Upper lobe of right lung (tissue), 1 donor: ENCODE measurements at regions not wholly inside any gene's neighbourhood (a gene's known extent, or its start where the extent isn't known, plus 50 kb on each side); places are given as distances from the start of the nearest gene placed in this dataset.

Experiments
- ATAC-seq: fragments of 200-7000 bp; cut with Tn5 transposase; one replicate; pipeline ENCODE4 v1.9.1; 2020; ENCODE audit warnings: mild to moderate bottlenecking, moderate library complexity
- DNase-seq: peaks from one replicate; pipeline ENCODE4 v3.0.0-alpha.2; 2020
- H3K27ac ChIP-seq: fragments of 200-600 bp; one replicate; pipeline ENCODE4 v1.8.0; 2022
- H3K27me3 ChIP-seq: fragments of 200-600 bp; one replicate; pipeline ENCODE4 v1.8.0; 2022; ENCODE audit warnings: mild to moderate bottlenecking
- H3K36me3 ChIP-seq: fragments of 200-600 bp; one replicate; pipeline ENCODE4 v1.8.0; 2022
- H3K4me1 ChIP-seq: fragments of 200-600 bp; one replicate; pipeline ENCODE4 v1.8.0; 2022
- H3K4me3 ChIP-seq: fragments of 200-600 bp; one replicate; pipeline ENCODE4 v1.8.0; 2022; ENCODE audit warnings: mild to moderate bottlenecking
- H3K9me3 ChIP-seq: fragments of 200-600 bp; one replicate; pipeline ENCODE4 v1.8.0; 2022
- intact Hi-C: fragments of 100-400 bp; cut with DNase I; formaldehyde crosslinking; loops from one replicate; pipeline ENCODE4 v1.11.0; 2022
- TF ChIP-seq, protein P1 (sequence below): fragments of 200-600 bp; IDR thresholded peaks from one replicate; pipeline ENCODE4 v1.8.0; 2022; ENCODE audit warnings: antibody characterized with exemption
- donor health status: DM: no; HTN: yes; CAD: no; lungs with severe emphysema.

DNA sequence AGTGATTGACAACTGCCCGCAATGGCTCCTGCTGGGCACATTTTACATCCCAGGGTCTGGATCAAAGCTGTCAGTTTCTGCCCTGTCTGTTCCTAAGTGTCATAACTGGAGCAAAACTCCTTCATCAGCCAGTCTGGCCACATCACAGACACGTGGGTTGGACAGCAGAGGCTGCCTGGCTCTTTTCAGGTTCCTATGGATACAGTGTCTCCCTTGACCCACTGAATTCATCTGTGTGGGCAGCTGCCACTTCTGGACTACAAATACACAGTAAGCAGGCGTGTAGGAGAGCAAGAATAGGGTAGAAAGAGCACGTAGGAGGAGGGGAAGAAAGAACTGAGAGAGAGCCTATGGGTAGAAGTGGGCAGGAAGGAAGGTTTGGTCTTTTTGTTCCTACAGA, 238.0 kb downstream of the ENC1 start:
- Histone ChIP-seq H3K27ac (no peak overlapping the region), H3K36me3 (no peaks in the 10 kb centered on the region), H3K4me1 (no peaks in the 10 kb centered on the region), H3K9me3 (no peaks in the 10 kb centered on the region), H3K4me3 (no peak overlapping the region), H3K27me3 (no peaks in the 10 kb centered on the region)
- ATAC-seq = peak; percentile 95
- TF ChIP-seq, protein P1, sequence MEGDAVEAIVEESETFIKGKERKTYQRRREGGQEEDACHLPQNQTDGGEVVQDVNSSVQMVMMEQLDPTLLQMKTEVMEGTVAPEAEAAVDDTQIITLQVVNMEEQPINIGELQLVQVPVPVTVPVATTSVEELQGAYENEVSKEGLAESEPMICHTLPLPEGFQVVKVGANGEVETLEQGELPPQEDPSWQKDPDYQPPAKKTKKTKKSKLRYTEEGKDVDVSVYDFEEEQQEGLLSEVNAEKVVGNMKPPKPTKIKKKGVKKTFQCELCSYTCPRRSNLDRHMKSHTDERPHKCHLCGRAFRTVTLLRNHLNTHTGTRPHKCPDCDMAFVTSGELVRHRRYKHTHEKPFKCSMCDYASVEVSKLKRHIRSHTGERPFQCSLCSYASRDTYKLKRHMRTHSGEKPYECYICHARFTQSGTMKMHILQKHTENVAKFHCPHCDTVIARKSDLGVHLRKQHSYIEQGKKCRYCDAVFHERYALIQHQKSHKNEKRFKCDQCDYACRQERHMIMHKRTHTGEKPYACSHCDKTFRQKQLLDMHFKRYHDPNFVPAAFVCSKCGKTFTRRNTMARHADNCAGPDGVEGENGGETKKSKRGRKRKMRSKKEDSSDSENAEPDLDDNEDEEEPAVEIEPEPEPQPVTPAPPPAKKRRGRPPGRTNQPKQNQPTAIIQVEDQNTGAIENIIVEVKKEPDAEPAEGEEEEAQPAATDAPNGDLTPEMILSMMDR = no peak
- intact Hi-C loops = no loop called here
- DNase-seq = peak; percentile 72

DNA sequence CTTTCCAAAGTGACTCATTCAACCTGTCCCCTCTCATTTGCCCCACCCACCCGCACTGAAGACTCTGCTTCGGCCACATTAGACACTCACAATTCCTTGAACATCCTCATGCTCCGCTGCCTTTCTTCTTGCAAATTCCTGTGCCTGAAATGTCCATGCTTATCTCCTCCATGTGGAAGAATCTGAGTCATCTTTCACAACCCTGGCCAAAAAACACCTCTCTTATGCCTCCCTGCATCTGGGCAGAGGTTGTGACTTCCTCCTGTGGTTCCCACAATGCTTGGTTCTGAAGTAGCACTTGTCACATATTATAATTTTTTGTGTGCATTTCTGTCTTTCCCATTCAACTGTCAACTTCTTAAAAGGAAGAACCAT, 238.6 kb downstream of the ENC1 start:
- no peaks in the 10 kb centered on the region for H3K36me3 ChIP-seq
- no peaks in the 10 kb centered on the region for H3K4me1 ChIP-seq
- TF ChIP-seq, protein P1 = no peak
- DNase-seq (no peak), ATAC-seq (no peak)
- H3K4me3 ChIP-seq = no peak overlapping the region
- H3K27ac ChIP-seq = no peak overlapping the region
- intact Hi-C loops = no loop called here
- H3K9me3 ChIP-seq = no peaks in the 10 kb centered on the region
- no peaks in the 10 kb centered on the region for H3K27me3 ChIP-seq

DNA sequence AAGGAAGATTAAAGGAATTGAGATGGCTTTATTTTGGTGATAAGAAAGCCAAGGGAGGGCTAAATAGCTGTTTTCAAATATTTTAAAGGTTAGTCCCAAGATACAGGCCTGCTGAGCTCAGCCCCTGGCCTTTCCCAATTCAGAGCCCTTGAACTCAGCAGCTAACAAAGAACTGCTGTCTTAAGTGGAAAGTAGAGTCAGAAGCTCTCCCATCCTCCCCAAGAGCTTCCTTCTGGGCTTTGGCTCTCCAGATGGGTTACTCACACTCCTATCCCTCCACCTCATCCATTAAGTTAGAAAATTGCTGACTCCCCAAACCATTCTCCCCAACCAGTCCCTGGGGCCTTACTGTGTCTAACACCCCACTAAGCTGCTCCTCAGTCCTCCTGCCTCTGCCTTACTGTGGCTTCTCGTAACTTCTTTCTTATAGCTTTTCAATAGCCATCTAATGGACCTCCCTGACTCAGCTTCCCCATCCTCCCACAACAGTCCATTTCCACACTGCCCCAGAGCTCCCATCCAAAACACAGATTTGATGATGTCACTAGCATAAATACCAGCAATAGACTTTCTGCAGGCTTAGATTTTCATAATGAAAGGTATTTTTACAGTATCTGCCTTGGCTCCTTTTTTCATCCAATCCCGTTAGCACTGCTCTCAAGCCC, 239.1 kb downstream of the ENC1 start:
- no peak overlapping the region for H3K4me3 ChIP-seq
- TF ChIP-seq, protein P1 = no peak
- H3K27me3 ChIP-seq = no peaks in the 10 kb centered on the region
- ATAC-seq = no peak
- no peaks in the 10 kb centered on the region for H3K4me1 ChIP-seq
- no peaks in the 10 kb centered on the region for H3K9me3 ChIP-seq
- no peaks in the 10 kb centered on the region for H3K36me3 ChIP-seq
- intact Hi-C loops = no loop called here
- DNase-seq = no peak
- no peak overlapping the region for H3K27ac ChIP-seq

DNA sequence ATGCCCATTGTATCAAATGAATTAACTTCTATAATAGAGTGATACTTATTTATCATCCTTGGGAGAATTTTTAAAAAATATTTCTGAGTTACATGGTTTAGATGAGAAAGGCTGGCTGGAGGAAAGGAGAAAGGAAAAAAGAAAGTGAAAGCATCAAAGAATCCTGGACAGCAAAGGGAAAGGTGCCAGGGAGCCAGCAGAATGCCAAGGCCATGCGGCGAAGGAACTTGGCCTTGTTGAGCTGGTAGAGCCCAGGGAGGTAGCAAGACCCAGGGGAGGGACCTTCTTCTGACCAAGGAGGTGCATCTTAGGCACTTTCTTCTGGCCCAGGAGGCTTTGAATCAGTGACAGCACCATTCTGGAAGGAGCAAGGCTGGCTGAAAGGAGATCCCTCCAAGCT, 240.5 kb downstream of the ENC1 start:
- H3K4me1 ChIP-seq = no peaks in the 10 kb centered on the region
- H3K4me3 ChIP-seq = no peak overlapping the region
- intact Hi-C loops = no loop called here
- TF ChIP-seq, protein P1 = no peak
- no peaks in the 10 kb centered on the region for H3K9me3 ChIP-seq
- no peaks in the 10 kb centered on the region for H3K36me3 ChIP-seq
- H3K27ac ChIP-seq = no peak overlapping the region
- DNase-seq = no peak
- H3K27me3 ChIP-seq = no peaks in the 10 kb centered on the region
- ATAC-seq = no peak

DNA sequence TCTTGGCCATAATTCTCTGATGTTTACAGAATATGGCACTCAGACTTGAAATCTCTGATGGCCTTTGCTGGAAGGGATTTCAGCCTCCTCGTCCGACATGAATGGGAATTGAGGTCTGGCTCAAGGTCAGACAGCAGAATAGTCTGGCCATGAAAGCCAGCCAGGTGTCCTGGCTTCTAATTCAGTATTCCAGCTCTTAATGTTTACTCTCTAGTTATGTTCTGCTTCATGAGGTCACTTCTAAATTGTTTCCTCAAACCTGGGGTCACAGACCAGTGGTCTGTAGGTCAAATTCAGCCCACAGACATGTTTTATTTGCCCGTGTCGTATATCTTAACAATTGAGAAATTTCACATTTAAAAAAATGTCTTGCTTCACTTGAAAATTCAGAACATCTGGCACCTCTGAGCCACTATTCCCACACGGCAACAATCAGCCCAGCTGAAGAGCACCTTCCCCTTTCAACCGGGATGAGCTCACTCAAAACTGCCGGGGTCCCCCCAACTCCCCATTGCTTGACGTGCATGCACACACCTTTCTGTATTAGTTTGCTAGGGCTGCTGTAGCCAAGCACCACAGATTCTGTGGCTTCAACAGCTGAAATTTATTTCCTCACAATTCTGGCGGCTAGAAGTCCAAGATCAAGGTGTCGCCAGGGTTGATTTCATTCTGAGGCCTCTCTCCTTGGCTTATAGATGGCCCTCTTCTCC, 243.5 kb downstream of the ENC1 start:
- intact Hi-C loops = loop anchor here (10.0 kb wide), 1 partner anchor 238 kb away; no protein-coding TSS in a partner anchor
- Histone ChIP-seq H3K4me1 (no peaks in the 10 kb centered on the region), H3K9me3 (no peaks in the 10 kb centered on the region), H3K27me3 (no peaks in the 10 kb centered on the region), H3K36me3 (no peaks in the 10 kb centered on the region), H3K27ac (no peak overlapping the region), H3K4me3 (no peak overlapping the region)
- no peak for DNase-seq
- ATAC-seq = no peak
- TF ChIP-seq, protein P1 = no peak
